ENCODE measurements at regions not wholly inside any gene's neighbourhood (a gene's known extent, or its start where the extent isn't known, plus 50 kb on each side); places are given as distances from the start of the nearest gene placed in this dataset.
"Not testable (repeated sequence)": the region's sequence is repeated elsewhere in the genome, so short reads cannot be mapped to it uniquely, and the experiment has no call there.

GRCh38 chr1:222974496-222974895 is 159.7 kb downstream of the DISP1 start:
- no peaks in the 10 kb centered on the region for H3K27me3 ChIP-seq (replicated peaks; ENCODE audit: insufficient read depth)
- no peak for TF ChIP-seq POLR2A (IDR thresholded peaks at IDR 0.05)
- no peak for TF ChIP-seq CTCF (IDR thresholded peaks at IDR 0.05)
- TF ChIP-seq POLR2AphosphoS5 (IDR thresholded peaks at IDR 0.05): no peak
- no peaks in the 10 kb centered on the region for H3K36me3 ChIP-seq
- no peak overlapping the region for H3K27ac ChIP-seq
- H3K4me3 ChIP-seq: no peak overlapping the region
- no peaks in the 10 kb centered on the region for H3K9me3 ChIP-seq
- DNase-seq (ENCODE audit: low spot score): no peak
- 83% methylated on average over 3 of the region's 3 CpGs for WGBS
- no peaks in the 10 kb centered on the region for H3K4me1 ChIP-seq (replicated peaks)
- intact Hi-C loops (cut with DNase I): no loop called here

- intact Hi-C loops (cut with DNase I): no loop called here
- WGBS: 70% methylated on average over 6 of the region's 6 CpGs
- DNase-seq (ENCODE audit: low spot score): no peak
- no peaks in the 10 kb centered on the region for H3K4me1 ChIP-seq (replicated peaks)
- H3K36me3 ChIP-seq: no peaks in the 10 kb centered on the region
- no peak for TF ChIP-seq POLR2AphosphoS5 (IDR thresholded peaks at IDR 0.05)
- TF ChIP-seq POLR2A (IDR thresholded peaks at IDR 0.05): no peak
- no peak for TF ChIP-seq CTCF (IDR thresholded peaks at IDR 0.05)
- no peak overlapping the region for H3K27ac ChIP-seq
- no peak overlapping the region for H3K4me3 ChIP-seq
- H3K9me3 ChIP-seq: no peaks in the 10 kb centered on the region
- no peaks in the 10 kb centered on the region for H3K27me3 ChIP-seq (replicated peaks; ENCODE audit: insufficient read depth)
These were observed 160.8 kb downstream of the DISP1 start for GRCh38 chr1:222975472-222976122.

GRCh38 chr1:222976453-222976852 is 161.6 kb downstream of the DISP1 start:
- intact Hi-C loops (cut with DNase I): no loop called here
- no peaks in the 10 kb centered on the region for H3K27me3 ChIP-seq (replicated peaks; ENCODE audit: insufficient read depth)
- H3K9me3 ChIP-seq: no peaks in the 10 kb centered on the region
- no peak overlapping the region for H3K4me3 ChIP-seq
- H3K36me3 ChIP-seq: no peaks in the 10 kb centered on the region
- no peaks in the 10 kb centered on the region for H3K4me1 ChIP-seq (replicated peaks)
- DNase-seq (ENCODE audit: low spot score): no peak
- no peak overlapping the region for H3K27ac ChIP-seq
- no peak for TF ChIP-seq CTCF (IDR thresholded peaks at IDR 0.05)
- TF ChIP-seq POLR2A (IDR thresholded peaks at IDR 0.05): no peak
- no peak for TF ChIP-seq POLR2AphosphoS5 (IDR thresholded peaks at IDR 0.05)
- 69% methylated on average over 1 of the region's 1 CpG for WGBS

- intact Hi-C loops (cut with DNase I): not testable (repeated sequence)
These were observed 162.5 kb downstream of the DISP1 start for GRCh38 chr1:222977294-222977693.

GRCh38 chr1:222979561-222979960 is 163.5 kb downstream of the TLR5 start:
- intact Hi-C loops (cut with DNase I): no loop called here
- Histone ChIP-seq H3K27ac (no peak overlapping the region), H3K36me3 (no peaks in the 10 kb centered on the region), H3K27me3 (replicated peaks; ENCODE audit: insufficient read depth) (no peaks in the 10 kb centered on the region), H3K9me3 (no peaks in the 10 kb centered on the region), H3K4me1 (replicated peaks) (no peaks in the 10 kb centered on the region), H3K4me3 (no peak overlapping the region)
- 92% methylated on average over 5 of the region's 5 CpGs for WGBS
- DNase-seq (ENCODE audit: low spot score): no peak
- TF ChIP-seq POLR2AphosphoS5 (IDR thresholded peaks at IDR 0.05) (no peak), POLR2A (IDR thresholded peaks at IDR 0.05) (no peak), CTCF (IDR thresholded peaks at IDR 0.05) (no peak)

More at GRCh38 chr1:222977294-222977693, 162.5 kb downstream of the DISP1 start:
- not testable (repeated sequence) for H3K36me3 ChIP-seq; H3K27ac ChIP-seq; H3K4me1 ChIP-seq (replicated peaks); H3K27me3 ChIP-seq (replicated peaks; ENCODE audit: insufficient read depth); DNase-seq (ENCODE audit: low spot score); H3K4me3 ChIP-seq; H3K9me3 ChIP-seq
- WGBS: 93% methylated on average over 4 of the region's 5 CpGs
